ENCODE measurements at regions not wholly inside any gene's neighbourhood (a gene's known extent, or its start where the extent isn't known, plus 50 kb on each side); places are given as distances from the start of the nearest gene placed in this dataset. TPM values are rescaled to one million over a fixed set of nuclear protein-coding genes. Genes with fewer than 3 reads are reported as not detected.

Small RNA genes in the stretch of these regions (small RNA-seq; reads per million reads assigned to genes)
- gene COX7A2P2, result not detected
- not detected for gene RNU6-34P

Data from liver (tissue), 1 donor.